Calu3 (cell line): ENCODE measurements at regions not wholly inside any gene's neighbourhood (a gene's known extent, or its start where the extent isn't known, plus 50 kb on each side); places are given as distances from the start of the nearest gene placed in this dataset.

Source experiments
- BruUV-seq: library from RNA; stranded (reverse); fragments of 400-500 nt; replicated peaks from 2 replicates; lab custom pipeline; 2021; lab: Mats Ljungman, UMichigan
- CTCF ChIA-PET: fragments of 300-600 bp; sonication (Branson Sonifier 250); formaldehyde crosslinking; loops from one replicate; lab custom pipeline; 2022; ENCODE audit warnings: antibody characterized with exemption; lab: Charles Lee
- DNase-seq: peaks from one replicate; pipeline ENCODE4 v3.0.0; 2022
- H3K27ac Mint-ChIP-seq: one replicate; pipeline ENCODE4 v1.8.0; 2022; ENCODE audit warnings: mixed read lengths; ENCODE audit not compliant: unreplicated experiment
- H3K27me3 Mint-ChIP-seq: one replicate; pipeline ENCODE4 v1.8.0; 2022; ENCODE audit warnings: mixed read lengths; ENCODE audit not compliant: unreplicated experiment
- H3K36me3 Mint-ChIP-seq: one replicate; pipeline ENCODE4 v1.8.0; 2022; ENCODE audit warnings: mild to moderate bottlenecking, moderate library complexity, mixed read lengths; ENCODE audit not compliant: insufficient read depth, unreplicated experiment
- H3K4me1 Mint-ChIP-seq: one replicate; pipeline ENCODE4 v1.8.0; 2022; ENCODE audit warnings: mild to moderate bottlenecking, low read depth, mixed read lengths; ENCODE audit not compliant: unreplicated experiment
- H3K4me3 Mint-ChIP-seq: one replicate; pipeline ENCODE4 v1.8.0; 2022; ENCODE audit warnings: mild to moderate bottlenecking, low read depth, moderate library complexity, mixed read lengths; ENCODE audit not compliant: unreplicated experiment
- H3K9me3 Mint-ChIP-seq: one replicate; pipeline ENCODE4 v1.8.0; 2022; ENCODE audit warnings: low read depth, mixed read lengths; ENCODE audit not compliant: unreplicated experiment
- CTCF ChIP-seq: fragments of 200-600 bp; IDR thresholded peaks from one replicate; pipeline ENCODE4 v1.8.0; 2022; ENCODE audit warnings: antibody characterized with exemption; ENCODE audit not compliant: unreplicated experiment
- intact Hi-C: fragments of 100-400 bp; cut with micrococcal nuclease; formaldehyde crosslinking; loops from one replicate; pipeline ENCODE4 v1.10.0; 2022; ENCODE audit not compliant: unreplicated experiment

- peaks cover 45% of the 10 kb centered on the region for H3K4me1 Mint-ChIP-seq
- H3K27me3 Mint-ChIP-seq = no peaks in the 10 kb centered on the region
- no peaks in the 10 kb centered on the region for H3K9me3 Mint-ChIP-seq
- intact Hi-C loops = no loop called here
- no peak overlapping the region for H3K27ac Mint-ChIP-seq
- TF ChIP-seq CTCF = no peak
- peaks cover 4% of the 10 kb centered on the region for H3K36me3 Mint-ChIP-seq
- CTCF ChIA-PET = no interaction called here
- no peak overlapping the region for H3K4me3 Mint-ChIP-seq
- no peak for DNase-seq
- no TSS peak for BruUV-seq
These were observed 225.7 kb upstream of the ADAMTS9 start for GRCh38 chr3:64913515-64913914.

- no peak for TF ChIP-seq CTCF
- Mint-ChIP-seq H3K36me3 (peaks cover 7% of the 10 kb centered on the region), H3K27me3 (no peaks in the 10 kb centered on the region), H3K27ac (no peak overlapping the region), H3K4me1 (peaks cover 60% of the 10 kb centered on the region), H3K4me3 (no peak overlapping the region), H3K9me3 (peaks cover 2% of the 10 kb centered on the region)
- intact Hi-C loops = no loop called here
- no peak for DNase-seq
- BruUV-seq = no TSS peak
- CTCF ChIA-PET = no interaction called here
These were observed 223.3 kb upstream of the ADAMTS9 start for GRCh38 chr3:64911138-64911537.

GRCh38 chr3:64909757-64910467 is 222.1 kb upstream of the ADAMTS9 start:
- no peak for DNase-seq
- Mint-ChIP-seq H3K36me3 (peaks cover 5% of the 10 kb centered on the region), H3K27me3 (no peaks in the 10 kb centered on the region), H3K4me3 (no peak overlapping the region), H3K9me3 (peaks cover 2% of the 10 kb centered on the region), H3K4me1 (peaks cover 47% of the 10 kb centered on the region), H3K27ac (peak overlapping the region; percentile 98)
- CTCF ChIA-PET = no interaction called here
- no peak for TF ChIP-seq CTCF
- intact Hi-C loops = no loop called here
- BruUV-seq = no TSS peak

- BruUV-seq = no TSS peak
- TF ChIP-seq CTCF = no peak
- peaks cover 2% of the 10 kb centered on the region for H3K9me3 Mint-ChIP-seq
- CTCF ChIA-PET = interaction anchor here (1.2 kb wide), 1 partner anchor 20 kb away, joined by 3 read pairs; no protein-coding TSS in a partner anchor
- H3K27me3 Mint-ChIP-seq = no peaks in the 10 kb centered on the region
- peaks cover 5% of the 10 kb centered on the region for H3K36me3 Mint-ChIP-seq
- DNase-seq = no peak
- peak overlapping the region; percentile 98 for H3K27ac Mint-ChIP-seq
- intact Hi-C loops = no loop called here
- H3K4me1 Mint-ChIP-seq = peaks cover 38% of the 10 kb centered on the region
- H3K4me3 Mint-ChIP-seq = peak overlapping the region; percentile 47
These were observed 221.2 kb upstream of the ADAMTS9 start for GRCh38 chr3:64909011-64909410.
